H9 (cell line): ENCODE measurements at regions not wholly inside any gene's neighbourhood (a gene's known extent, or its start where the extent isn't known, plus 50 kb on each side); places are given as distances from the start of the nearest gene placed in this dataset.

Source experiments
- DNase-seq: peaks from one replicate; pipeline ENCODE4 v3.0.0-alpha.2; 2017
- H2AFZ ChIP-seq: one replicate; pipeline ENCODE4 v1.6.1; 2013; ENCODE audit warnings: mild to moderate bottlenecking, low read length, control low read depth, moderate library complexity
- H2AK5ac ChIP-seq: 2 replicates; pipeline ENCODE4 v1.6.1; 2013; ENCODE audit warnings: low read length, control low read depth, mixed read lengths; ENCODE audit not compliant: insufficient read length
- H2BK120ac ChIP-seq: one replicate; pipeline ENCODE4 v1.6.1; 2013; ENCODE audit warnings: low read depth, mild to moderate bottlenecking, low read length, control low read depth, inconsistent platforms; ENCODE audit not compliant: poor library complexity, severe bottlenecking
- H2BK12ac ChIP-seq: 2 replicates; pipeline ENCODE4 v1.6.1; 2013; ENCODE audit warnings: low read length, control low read depth, mixed read lengths, low read depth; ENCODE audit not compliant: insufficient read length
- H2BK15ac ChIP-seq: 2 replicates; pipeline ENCODE4 v1.6.1; 2013; ENCODE audit warnings: low read depth, low read length, control low read depth
- H2BK20ac ChIP-seq: one replicate; pipeline ENCODE4 v1.6.1; 2013; ENCODE audit warnings: low read depth, mild to moderate bottlenecking, low read length, control low read depth, inconsistent platforms; ENCODE audit not compliant: poor library complexity, severe bottlenecking
- H2BK5ac ChIP-seq: 2 replicates; pipeline ENCODE4 v1.6.1; 2013; ENCODE audit warnings: low read length, control low read depth, mixed read lengths; ENCODE audit not compliant: insufficient read length
- H3K14ac ChIP-seq: 2 replicates; pipeline ENCODE4 v1.6.1; 2013; ENCODE audit warnings: low read length, control low read depth; ENCODE audit not compliant: insufficient read depth
- H3K18ac ChIP-seq: 2 replicates; pipeline ENCODE4 v1.6.1; 2013; ENCODE audit warnings: low read depth, mild to moderate bottlenecking, mixed read lengths, low read length, control low read depth; ENCODE audit not compliant: insufficient read length
- H3K23ac ChIP-seq: 2 replicates; pipeline ENCODE4 v1.6.1; 2013; ENCODE audit warnings: low read length, control low read depth, mixed read lengths, low read depth; ENCODE audit not compliant: insufficient read length
- H3K23me2 ChIP-seq: 2 replicates; pipeline ENCODE4 v1.6.1; 2013; ENCODE audit warnings: low read depth, mild to moderate bottlenecking, mixed read lengths, low read length, control low read depth; ENCODE audit not compliant: insufficient read length, poor library complexity, severe bottlenecking
- H3K27ac ChIP-seq: 2 replicates; pipeline ENCODE4 v1.5.1; 2013; ENCODE audit warnings: low read length, control low read depth, mixed read lengths, low read depth; ENCODE audit not compliant: insufficient read length
- H3K27me3 ChIP-seq: 2 replicates; pipeline ENCODE4 v1.6.1; 2013; ENCODE audit warnings: low read length, control low read depth, inconsistent platforms; ENCODE audit not compliant: insufficient read depth
- H3K4ac ChIP-seq: 2 replicates; pipeline ENCODE4 v1.6.1; 2013; ENCODE audit warnings: low read depth, mild to moderate bottlenecking, control low read depth, inconsistent platforms, low read length, moderate library complexity
- H3K4me1 ChIP-seq: 2 replicates; pipeline ENCODE4 v1.6.1; 2013; ENCODE audit warnings: low read length, control low read depth, inconsistent platforms; ENCODE audit not compliant: insufficient read depth
- H3K4me2 ChIP-seq: 2 replicates; pipeline ENCODE4 v1.6.1; 2013; ENCODE audit warnings: low read length, control low read depth, mixed read lengths; ENCODE audit not compliant: insufficient read length, insufficient read depth
- H3K56ac ChIP-seq: 2 replicates; pipeline ENCODE4 v1.6.1; 2013; ENCODE audit warnings: low read depth, mild to moderate bottlenecking, mixed read lengths, low read length, control low read depth; ENCODE audit not compliant: insufficient read length
- H3K79me1 ChIP-seq: 2 replicates; pipeline ENCODE4 v1.6.1; 2013; ENCODE audit warnings: low read depth, mild to moderate bottlenecking, moderate library complexity, low read length, control low read depth, inconsistent platforms; ENCODE audit not compliant: insufficient read depth, poor library complexity, severe bottlenecking
- H3K79me2 ChIP-seq: 2 replicates; pipeline ENCODE4 v1.6.1; 2013; ENCODE audit warnings: low read length, control low read depth, inconsistent platforms; ENCODE audit not compliant: insufficient read depth
- H3K9ac ChIP-seq: 2 replicates; pipeline ENCODE4 v1.6.1; 2013; ENCODE audit warnings: low read length, control low read depth, mixed read lengths; ENCODE audit not compliant: insufficient read length; ENCODE audit errors: extremely low read depth
- H3K9me3 ChIP-seq: one replicate; pipeline ENCODE4 v1.6.1; 2013; ENCODE audit warnings: low read depth, low read length, inconsistent platforms; ENCODE audit not compliant: control insufficient read depth
- H3T11ph ChIP-seq: one replicate; pipeline ENCODE4 v1.6.1; 2013; ENCODE audit warnings: mild to moderate bottlenecking, low read length, control low read depth, inconsistent platforms
- H4K20me1 ChIP-seq: one replicate; pipeline ENCODE4 v1.6.1; 2013; ENCODE audit not compliant: control insufficient read depth, insufficient read length, insufficient read depth
- H4K5ac ChIP-seq: 2 replicates; pipeline ENCODE4 v1.6.1; 2013; ENCODE audit warnings: low read depth, mild to moderate bottlenecking, mixed read lengths, low read length, control low read depth; ENCODE audit not compliant: insufficient read length
- H4K8ac ChIP-seq: replicated peaks from 2 replicates; pipeline ENCODE4 v1.6.1; 2013; ENCODE audit warnings: low read length, control low read depth, mixed read lengths, low read depth; ENCODE audit not compliant: insufficient read length
- H4K91ac ChIP-seq: 2 replicates; pipeline ENCODE4 v1.6.1; 2013; ENCODE audit warnings: low read depth, mild to moderate bottlenecking, moderate library complexity, mixed read lengths, low read length, control low read depth; ENCODE audit not compliant: insufficient read length
- H3K27ac Mint-ChIP-seq, 3 experiments: 2 replicates in 2 of 3; 3 replicates in 1 of 3; pipeline ENCODE4 v1.8.0; 2020 to 2021; ENCODE audit warnings: mixed read lengths in 3 of 3, mild to moderate bottlenecking in 1 of 3, moderate library complexity in 1 of 3
- H3K27me3 Mint-ChIP-seq: 2 replicates; pipeline ENCODE4 v1.8.0; 2021; ENCODE audit warnings: low read depth, mild to moderate bottlenecking, moderate library complexity, mixed read lengths
- H3K36me3 Mint-ChIP-seq, 3 experiments: 2 replicates in 2 of 3; 3 replicates in 1 of 3; pipeline ENCODE4 v1.8.0; 2020 to 2021; ENCODE audit warnings: low read depth in 3 of 3, mixed read lengths in 3 of 3; ENCODE audit not compliant: insufficient read depth in 1 of 3
- H3K4me1 Mint-ChIP-seq, 2 experiments: 2 replicates each; pipeline ENCODE4 v1.8.0; 2020; ENCODE audit warnings: mixed read lengths in 2 of 2
- H3K4me3 Mint-ChIP-seq, 2 experiments: 2 replicates in 1 of 2; 3 replicates in 1 of 2; pipeline ENCODE4 v1.8.0; 2020 to 2021; ENCODE audit warnings: mild to moderate bottlenecking in 2 of 2, mixed read lengths in 2 of 2, moderate library complexity in 1 of 2
- H3K9me3 Mint-ChIP-seq, 2 experiments: 2 replicates in 1 of 2; 3 replicates in 1 of 2; pipeline ENCODE4 v1.8.0; 2020; ENCODE audit warnings: mild to moderate bottlenecking in 2 of 2, mixed read lengths in 2 of 2, moderate library complexity in 1 of 2
- CTCF ChIP-seq: fragments of 200-600 bp; sonication (generic); conservative IDR thresholded peaks from 3 replicates; pipeline ENCODE4 v1.8.0; 2021; ENCODE audit warnings: antibody characterized with exemption, mild to moderate bottlenecking
- WGBS: extraction: QIAGEN DNeasy Blood & Tissue Kit; methylation state at CpG from one replicate; pipeline ENCODE4 v1.1.7; 2013; ENCODE audit warnings: missing lambda C conversion rate, low lambda C conversion rate, mixed read lengths; ENCODE audit not compliant: insufficient read length; ENCODE audit errors: extremely low coverage; 5-methylcytosine and 5-hydroxymethylcytosine counted together

GRCh38 chr10:91115618-91116390 is 104.7 kb upstream of the PCGF5 start:
- Histone ChIP-seq H2BK12ac (no peak overlapping the region), H3T11ph (no peak overlapping the region), H3K79me2 (no peaks in the 10 kb centered on the region), H3K23me2 (no peaks in the 10 kb centered on the region), H3K79me1 (no peaks in the 10 kb centered on the region), H3K14ac (no peak overlapping the region), H2BK20ac (no peak overlapping the region), H3K27me3 (no peaks in the 10 kb centered on the region), H3K4me2 (no peak overlapping the region), H3K4ac (no peak overlapping the region), H3K23ac (no peak overlapping the region), H2BK15ac (no peak overlapping the region), H3K9me3 (no peaks in the 10 kb centered on the region), H3K56ac (no peak overlapping the region), H2BK120ac (no peak overlapping the region), H3K27ac (no peak overlapping the region), H4K20me1 (no peaks in the 10 kb centered on the region), H4K91ac (no peak overlapping the region), H3K4me1 (no peaks in the 10 kb centered on the region), H2BK5ac (no peak overlapping the region), H4K8ac (no peak overlapping the region), H2AFZ (no peak overlapping the region), H4K5ac (no peak overlapping the region), H3K18ac (no peak overlapping the region), H2AK5ac (no peak overlapping the region), H3K9ac (no peak overlapping the region)
- TF ChIP-seq CTCF: no peak
- Mint-ChIP-seq H3K27me3 (no peaks in the 10 kb centered on the region; the same call in 1 of the 2 replicates), H3K9me3 (no peaks in the 10 kb centered on the region), H3K4me1 (0 out of 4 replicates have a peak, but pooled peaks cover 0 to 2% of the 10 kb centered on the region in 2 experiments), H3K27ac (no peak overlapping the region), H3K4me3 (no peak overlapping the region), H3K36me3 (no peaks in the 10 kb centered on the region)
- no CpG with 5 or more reads among the region's 9 CpGs for WGBS
- no peak for DNase-seq
